ENCODE measurements at regions not wholly inside any gene's neighbourhood (a gene's known extent, or its start where the extent isn't known, plus 50 kb on each side); places are given as distances from the start of the nearest gene placed in this dataset.

GRCh38 chr2:120428748-120429147 is 82.8 kb downstream of the INHBB start:
- no peak for DNase-seq

- no peak for DNase-seq
Measured at GRCh38 chr2:120429586-120430500, 83.9 kb downstream of the INHBB start.

GRCh38 chr2:120430501-120430830 is 84.5 kb downstream of the INHBB start:
- no peak for DNase-seq

GRCh38 chr2:120430957-120431356 is 85.0 kb downstream of the INHBB start:
- no peak for DNase-seq

GRCh38 chr2:120431386-120432292 is 85.7 kb downstream of the INHBB start:
- DNase-seq, result no peak

- no peak for DNase-seq
Measured at GRCh38 chr2:120432293-120432975, 86.5 kb downstream of the INHBB start.

- no peak for DNase-seq
Measured at GRCh38 chr2:120432976-120433815, 87.3 kb downstream of the INHBB start.

GRCh38 chr2:120433816-120434290 is 87.9 kb downstream of the INHBB start:
- DNase-seq, result no peak

GRCh38 chr2:120434492-120435308 is 88.8 kb downstream of the INHBB start:
- DNase-seq, result no peak

- no peak for DNase-seq
Measured at GRCh38 chr2:120435671-120436459, 89.9 kb downstream of the INHBB start.

- DNase-seq, result no peak
Measured at GRCh38 chr2:120436460-120436739, 90.5 kb downstream of the INHBB start.

GRCh38 chr2:120436885-120437603 is 91.1 kb downstream of the INHBB start:
- DNase-seq, result no peak

- DNase-seq, result no peak
Measured at GRCh38 chr2:120437604-120438000, 91.7 kb downstream of the INHBB start.

- no peak for DNase-seq
Measured at GRCh38 chr2:120438301-120439066, 92.5 kb downstream of the INHBB start.

GRCh38 chr2:120439067-120439368 is 93.1 kb downstream of the INHBB start:
- no peak for DNase-seq

GRCh38 chr2:120439637-120440384 is 93.9 kb downstream of the INHBB start:
- DNase-seq, result no peak

GRCh38 chr2:120440521-120441350 is 94.8 kb downstream of the INHBB start:
- no peak for DNase-seq

GRCh38 chr2:120441351-120441700 is 95.4 kb downstream of the INHBB start:
- no peak for DNase-seq
